ENCODE measurements at regions not wholly inside any gene's neighbourhood (a gene's known extent, or its start where the extent isn't known, plus 50 kb on each side); places are given as distances from the start of the nearest gene placed in this dataset.

- TF ChIP-seq CTCF (conservative IDR thresholded peaks at IDR 0.05) (no peak), ZFX (IDR thresholded peaks at IDR 0.05) (no peak)
Measured at GRCh38 chr2:207260947-207261346, 95.2 kb upstream of the KLF7 start.

Data from C4-2B (cell line).